Esophagus mucosa (tissue), 1 donor: ENCODE measurements at regions not wholly inside any gene's neighbourhood (a gene's known extent, or its start where the extent isn't known, plus 50 kb on each side); places are given as distances from the start of the nearest gene placed in this dataset.
A peak's percentile ranks its signal among the peaks of the same experiment; 100 is the strongest.

Experiments
- ATAC-seq: fragments of 200-7000 bp; cut with Tn5 transposase; one replicate; pipeline ENCODE4 v1.9.1; 2020
- donor health status: DM: yes; HTN: yes; CAD: no.

GRCh38 chr2:120480903-120481445 lies 135.0 kb downstream of the INHBB start:
- ATAC-seq = no peak

- ATAC-seq = no peak
These were observed 135.7 kb downstream of the INHBB start for GRCh38 chr2:120481446-120482194.

DNA sequence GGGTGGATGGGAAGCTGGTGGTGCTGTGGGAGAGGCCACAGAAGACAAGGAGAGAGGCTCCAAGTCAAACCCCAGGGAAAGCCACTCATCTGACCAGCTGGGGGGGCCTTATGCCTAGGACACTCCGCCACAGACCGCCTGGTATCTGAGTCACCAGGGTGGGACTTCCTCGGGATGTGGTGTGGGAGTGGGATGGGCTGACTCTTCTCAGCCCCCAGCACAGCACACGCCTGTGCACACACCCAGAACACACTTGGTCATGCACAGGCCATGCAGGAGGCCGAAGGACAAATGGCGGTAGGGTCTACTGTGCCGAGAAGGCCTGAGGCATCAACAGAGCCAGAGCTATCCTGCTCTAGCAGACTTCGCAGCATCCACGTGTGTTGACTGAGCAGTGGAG lies 136.4 kb downstream of the INHBB start:
- ATAC-seq = no peak

DNA sequence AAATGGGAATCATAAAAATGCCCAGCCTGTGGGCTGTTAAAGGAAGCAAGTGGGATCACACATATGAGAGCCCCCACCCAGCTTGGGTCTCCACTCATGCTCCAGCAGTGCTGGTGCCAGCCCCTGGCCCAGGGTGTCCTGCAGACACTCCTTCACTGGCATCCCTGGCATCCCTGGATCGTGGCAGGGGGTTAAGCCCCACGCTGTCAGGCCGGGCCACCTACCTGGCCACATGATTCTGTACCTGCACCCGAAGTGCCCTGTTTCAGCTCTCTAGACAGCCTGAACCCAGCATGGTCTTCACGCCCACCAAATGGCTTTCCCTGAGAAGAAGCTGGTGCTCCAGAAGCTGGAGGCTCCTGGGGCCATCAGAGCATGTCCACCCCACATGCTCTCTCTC lies 137.4 kb downstream of the INHBB start:
- ATAC-seq = no peak

GRCh38 chr2:120485096-120485495 lies 139.2 kb downstream of the INHBB start:
- ATAC-seq = no peak

- no peak for ATAC-seq
These were observed 140.5 kb downstream of the INHBB start for GRCh38 chr2:120486441-120486840.

DNA sequence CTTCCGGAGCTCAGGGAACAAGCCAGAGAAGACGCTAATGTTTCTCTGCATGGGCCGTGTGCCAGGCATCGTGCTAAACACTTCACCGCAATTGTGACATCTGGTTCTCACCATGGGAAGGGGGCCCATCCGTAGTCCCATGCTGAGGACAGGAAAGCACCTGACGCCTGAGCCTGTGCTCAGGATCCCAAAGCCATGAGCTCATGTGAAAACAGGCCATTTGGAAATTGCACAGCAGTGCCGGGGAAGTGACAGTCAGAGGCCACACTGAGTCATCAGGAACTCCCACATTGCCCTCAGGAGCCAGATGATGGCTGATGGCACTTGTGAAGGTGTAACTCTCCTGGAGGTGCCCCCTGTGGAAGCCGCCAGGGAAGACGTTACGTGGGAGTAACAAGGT lies 141.0 kb downstream of the INHBB start:
- peak; percentile 52 for ATAC-seq

- no peak for ATAC-seq
These were observed 142.6 kb downstream of the INHBB start for GRCh38 chr2:120488531-120488930.

DNA sequence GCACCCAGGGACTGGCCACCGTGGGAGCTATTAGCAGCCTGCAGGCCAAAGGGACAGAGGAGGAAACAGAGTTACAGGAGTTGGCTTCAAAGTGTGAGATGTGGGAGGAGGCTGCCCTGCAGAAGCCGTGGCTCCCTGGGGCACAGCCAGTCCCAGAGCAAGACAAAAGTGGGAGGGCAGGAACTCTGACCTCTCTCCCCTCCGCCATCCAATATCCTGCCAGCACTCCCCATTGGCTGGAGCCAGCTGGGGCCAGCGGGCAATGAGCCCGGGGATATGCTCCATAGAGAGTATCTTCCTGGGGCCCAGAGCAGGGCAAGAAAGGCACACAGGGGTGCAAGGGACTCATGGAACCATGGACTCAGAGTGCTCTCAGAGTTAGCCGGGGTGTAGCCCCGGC lies 143.1 kb downstream of the INHBB start:
- no peak for ATAC-seq

GRCh38 chr2:120490091-120490798 lies 144.3 kb downstream of the INHBB start:
- no peak for ATAC-seq

DNA sequence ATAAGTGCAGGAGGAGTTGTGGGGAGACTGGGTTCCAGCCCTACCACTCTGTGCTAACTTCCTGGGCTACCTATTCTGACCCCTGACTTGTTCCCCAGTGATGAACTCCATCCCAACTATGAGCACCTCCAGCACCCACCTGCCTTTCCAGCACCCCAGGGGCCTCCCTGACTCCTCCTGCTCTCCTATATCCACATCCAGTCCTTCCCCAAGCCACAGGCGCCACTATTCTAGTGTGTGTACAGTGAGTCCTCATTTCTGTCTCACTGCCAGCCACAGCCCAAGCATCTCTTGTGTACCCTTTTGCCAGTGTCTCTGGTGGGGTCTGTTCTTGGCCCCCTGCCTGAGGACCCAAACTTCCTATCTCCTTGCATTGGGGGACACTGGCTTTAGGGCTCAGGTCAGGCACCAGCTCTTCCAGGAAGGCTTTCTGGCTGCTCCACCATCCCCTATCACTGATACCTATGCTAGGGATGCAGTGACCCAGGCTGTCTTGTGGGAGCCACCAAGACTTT lies 145.2 kb downstream of the INHBB start:
- ATAC-seq = no peak

- ATAC-seq = no peak
These were observed 147.3 kb downstream of the INHBB start for GRCh38 chr2:120493231-120493630.

DNA sequence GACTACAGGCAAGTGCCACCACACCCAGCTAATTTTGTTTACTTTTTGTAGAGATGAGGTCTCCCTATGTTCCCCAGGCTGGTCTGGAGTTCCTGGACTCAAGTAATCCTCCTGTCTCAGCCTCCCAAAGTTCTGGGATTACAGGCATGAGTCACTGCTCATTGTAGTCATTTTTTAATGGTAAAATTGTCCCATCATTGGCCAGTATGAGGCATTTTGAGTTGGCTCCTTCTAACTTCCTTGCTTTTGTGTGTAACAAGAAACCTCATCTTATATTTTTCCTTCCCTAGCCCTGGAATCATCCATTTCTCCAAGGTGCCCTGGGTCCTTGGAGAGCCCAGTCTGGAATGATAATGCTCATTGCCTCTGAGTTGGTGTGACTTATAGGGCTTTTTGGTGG lies 148.5 kb downstream of the INHBB start:
- ATAC-seq = no peak

DNA sequence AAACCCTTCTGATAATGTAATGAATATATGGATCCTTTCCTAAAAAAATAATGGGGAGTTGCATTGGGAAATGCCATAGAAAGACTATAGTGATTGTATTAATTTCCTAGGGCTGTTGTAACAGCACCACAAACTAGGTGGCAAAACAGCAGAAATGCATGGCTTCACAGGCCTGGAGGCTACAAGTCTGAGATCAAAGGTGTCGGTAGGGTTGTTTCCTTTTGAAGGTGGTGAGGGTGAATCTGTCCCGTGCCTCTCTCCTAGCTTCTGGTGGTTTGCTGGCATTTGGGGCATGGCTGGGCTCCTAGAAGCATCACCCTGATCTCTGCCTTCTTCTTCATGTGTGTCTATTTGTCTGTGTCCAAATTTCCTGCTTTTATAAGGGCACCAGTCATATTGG lies 149.7 kb downstream of the INHBB start:
- no peak for ATAC-seq

DNA sequence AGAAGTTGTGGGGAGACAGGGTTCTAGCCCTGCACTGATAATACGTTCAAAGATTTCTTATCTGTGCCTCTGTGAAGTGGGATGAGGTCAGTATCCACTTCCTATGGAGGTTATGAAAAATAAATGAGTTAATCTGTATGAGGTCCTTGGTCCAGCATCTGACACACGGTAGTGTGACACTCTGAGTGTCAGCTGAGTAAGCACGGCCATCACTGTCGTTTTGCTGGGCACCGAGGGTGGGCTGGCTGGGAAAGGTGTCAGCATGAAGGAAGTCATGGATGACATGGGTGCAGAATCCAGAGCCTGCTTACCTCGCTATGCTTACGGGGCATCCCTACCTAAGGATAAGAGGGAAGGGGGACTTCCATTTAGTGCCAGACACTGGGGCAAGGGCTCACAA lies 150.3 kb downstream of the INHBB start:
- ATAC-seq = no peak

DNA sequence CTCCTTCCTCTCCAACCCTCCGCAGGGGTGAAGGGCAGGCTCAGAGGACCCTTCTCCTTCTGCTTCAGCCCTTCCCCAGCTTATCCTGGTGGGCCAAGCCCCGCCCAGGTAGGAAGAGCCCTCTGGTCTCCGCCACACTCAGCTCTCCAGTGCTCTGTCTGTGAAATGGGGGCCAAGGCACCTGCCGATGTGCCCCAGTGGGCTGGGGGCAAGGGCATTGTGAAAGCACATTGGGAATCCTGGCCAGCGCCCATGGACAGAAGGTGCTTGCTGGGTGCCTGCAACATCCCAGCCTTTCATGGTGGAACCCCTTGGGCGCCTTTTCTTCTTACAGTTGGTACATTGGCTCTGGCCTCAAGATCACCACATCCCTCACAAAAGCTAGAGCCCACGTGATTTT lies 150.8 kb downstream of the INHBB start:
- peak; percentile 15 for ATAC-seq

DNA sequence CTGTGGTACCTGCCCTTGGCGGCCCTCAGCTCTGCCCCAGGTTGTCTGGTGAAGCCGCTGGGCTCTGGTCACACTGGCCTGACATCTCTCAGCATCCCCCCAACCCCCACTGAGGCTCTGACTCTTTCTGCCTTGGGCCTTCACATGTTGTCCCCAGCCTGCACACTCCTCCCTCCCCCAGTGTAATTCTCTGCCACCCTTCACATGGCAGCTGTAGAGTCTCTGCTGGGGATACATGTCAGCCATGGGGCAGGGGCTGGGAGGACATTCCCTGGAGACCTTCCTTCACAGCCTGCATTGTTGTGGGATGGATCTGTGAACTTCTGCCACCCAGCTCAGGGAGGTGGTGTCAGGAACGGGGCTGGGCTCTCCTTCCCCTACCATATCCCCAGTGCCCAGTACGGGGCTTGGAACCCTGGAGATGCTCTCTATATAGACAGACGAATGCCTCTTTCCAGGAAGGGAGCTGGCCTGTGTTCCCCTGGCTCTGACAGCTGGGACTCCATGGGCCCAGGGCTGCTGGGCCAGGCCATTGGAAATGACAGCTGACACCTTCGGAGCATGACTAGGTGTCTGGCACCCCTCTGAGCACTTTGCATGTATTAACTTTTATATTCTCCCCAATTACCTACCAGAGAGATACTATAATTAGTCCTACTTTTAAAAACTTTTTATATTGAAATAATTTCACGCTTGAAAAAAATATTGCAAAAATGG lies 151.5 kb downstream of the INHBB start:
- ATAC-seq = no peak

DNA sequence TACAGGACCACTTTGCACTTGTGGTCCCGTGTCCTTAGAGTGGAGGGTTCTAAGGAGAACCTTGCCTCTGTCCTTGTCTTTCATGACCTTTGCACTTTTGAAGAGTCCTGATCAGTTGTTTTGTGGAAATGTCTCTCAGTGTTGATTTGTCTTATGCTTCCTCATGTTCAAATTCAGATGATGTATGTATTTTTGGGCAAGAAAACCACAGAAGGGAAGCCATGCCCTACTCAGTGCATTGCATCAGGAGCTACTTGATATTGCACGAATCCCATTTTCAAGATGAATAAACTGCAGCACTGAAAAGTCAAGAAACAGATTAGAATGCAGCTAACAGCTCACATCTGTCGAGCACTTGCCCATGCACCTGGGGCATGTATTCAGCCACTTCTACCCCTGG lies 152.2 kb downstream of the INHBB start:
- no peak for ATAC-seq

GRCh38 chr2:120498576-120499394 lies 152.8 kb downstream of the INHBB start:
- ATAC-seq = no peak

GRCh38 chr2:120499784-120500495 lies 154.0 kb downstream of the INHBB start:
- no peak for ATAC-seq

DNA sequence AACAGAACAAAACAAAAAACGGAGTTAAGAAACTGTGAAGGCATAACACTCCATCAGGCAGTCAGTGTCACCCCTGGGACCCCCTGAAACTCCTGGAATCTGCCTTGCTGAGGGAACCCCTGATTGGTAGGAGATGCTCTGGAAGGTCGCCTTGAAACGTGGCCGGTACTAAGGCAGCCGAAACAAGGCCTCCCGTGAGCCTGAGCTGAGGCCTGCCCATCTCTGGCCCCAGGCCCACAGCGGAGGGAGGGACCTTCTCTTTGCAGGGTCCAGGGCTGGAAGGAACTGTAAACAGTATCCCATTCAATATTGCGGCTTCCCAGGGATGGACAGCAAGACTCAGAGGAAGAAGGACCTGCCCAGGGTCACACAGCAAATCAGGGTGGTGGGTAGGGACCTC lies 155.7 kb downstream of the INHBB start:
- no peak for ATAC-seq

- ATAC-seq = no peak
These were observed 156.4 kb downstream of the INHBB start for GRCh38 chr2:120502357-120502756.
